MCF 10A (cell line): ENCODE measurements at regions not wholly inside any gene's neighbourhood (a gene's known extent, or its start where the extent isn't known, plus 50 kb on each side); places are given as distances from the start of the nearest gene placed in this dataset.

Experiments
- BruUV-seq: library from RNA; stranded (reverse); fragments of 400-500 nt; replicated peaks from 2 replicates; lab custom pipeline; 2021; lab: Mats Ljungman, UMichigan
- CTCF ChIA-PET: fragments of 300-600 bp; sonication (Branson Sonifier 250); formaldehyde crosslinking; extraction: SDS; loops from one replicate; lab custom pipeline; 2021; ENCODE audit warnings: antibody characterized with exemption, inconsistent platforms; lab: Yijun Ruan, JAX
- POLR2A ChIA-PET: fragments of 300-600, 350-650 bp; sonication (Branson Sonifier 250); formaldehyde crosslinking; extraction: SDS; loops from one replicate; lab custom pipeline; 2020; ENCODE audit warnings: antibody characterized with exemption, inconsistent platforms; lab: Yijun Ruan, JAX
- DNase-seq: peaks from one replicate; pipeline ENCODE4 v3.0.0-alpha.2; 2018; ENCODE audit not compliant: unreplicated experiment
- H3K27ac Mint-ChIP-seq: one replicate; pipeline ENCODE4 v1.8.0; 2022; ENCODE audit warnings: mild to moderate bottlenecking, low read depth, mixed read lengths; ENCODE audit not compliant: unreplicated experiment
- H3K27me3 Mint-ChIP-seq: one replicate; pipeline ENCODE4 v1.8.0; 2022; ENCODE audit warnings: mixed read lengths; ENCODE audit not compliant: insufficient read depth, unreplicated experiment
- H3K36me3 Mint-ChIP-seq: one replicate; pipeline ENCODE4 v1.8.0; 2022; ENCODE audit warnings: mild to moderate bottlenecking, moderate library complexity, mixed read lengths; ENCODE audit not compliant: insufficient read depth, unreplicated experiment
- H3K4me1 Mint-ChIP-seq: one replicate; pipeline ENCODE4 v1.8.0; 2022; ENCODE audit warnings: mixed read lengths; ENCODE audit not compliant: insufficient read depth, unreplicated experiment
- H3K4me3 Mint-ChIP-seq: one replicate; pipeline ENCODE4 v1.8.0; 2022; ENCODE audit warnings: mild to moderate bottlenecking, moderate library complexity, mixed read lengths; ENCODE audit not compliant: unreplicated experiment
- H3K9me3 Mint-ChIP-seq: one replicate; pipeline ENCODE4 v1.8.0; 2022; ENCODE audit warnings: mixed read lengths; ENCODE audit not compliant: unreplicated experiment
- CTCF ChIP-seq: fragments of 200-600 bp; IDR thresholded peaks from one replicate; pipeline ENCODE4 v1.8.0; 2022; ENCODE audit warnings: antibody characterized with exemption, mild to moderate bottlenecking; ENCODE audit not compliant: unreplicated experiment
- intact Hi-C: fragments of 100-400 bp; cut with micrococcal nuclease; formaldehyde crosslinking; loops from 2 replicates; pipeline ENCODE4 v1.14.1; 2022

DNA sequence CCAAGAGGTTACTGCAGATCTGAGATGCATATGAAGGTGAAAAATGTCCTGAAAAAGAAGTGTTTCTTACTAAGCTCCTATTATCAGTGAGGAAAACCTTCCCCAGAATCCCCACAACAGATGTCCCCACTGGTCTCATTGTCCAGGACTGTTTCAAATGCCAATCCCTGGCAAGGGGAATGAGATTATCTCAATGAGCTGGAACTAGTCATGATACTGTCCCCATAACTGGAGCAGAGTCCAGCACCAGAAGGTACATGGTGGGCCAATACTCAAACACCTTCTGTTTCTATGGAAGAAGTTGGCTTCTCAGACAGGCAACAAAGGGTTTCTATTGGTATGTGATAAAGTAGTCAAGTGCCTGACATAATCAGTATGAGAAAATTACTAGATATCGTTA is 221.1 kb upstream of the TLL1 start:
- H3K9me3 Mint-ChIP-seq: peaks cover 15% of the 10 kb centered on the region
- TF ChIP-seq CTCF: no peak
- H3K4me1 Mint-ChIP-seq: no peaks in the 10 kb centered on the region
- intact Hi-C loops: no loop called here
- H3K36me3 Mint-ChIP-seq: no peaks in the 10 kb centered on the region
- no peak overlapping the region for H3K27ac Mint-ChIP-seq
- POLR2A ChIA-PET: interaction anchor here (1.0 kb wide), 1 partner anchor 11 kb away, joined by 3 read pairs; no protein-coding TSS in a partner anchor
- no TSS peak for BruUV-seq
- no peaks in the 10 kb centered on the region for H3K27me3 Mint-ChIP-seq
- no peak for DNase-seq
- CTCF ChIA-PET: interaction anchor here (1.0 kb wide), 1 partner anchor 186 kb away, joined by 3 read pairs; no protein-coding TSS in a partner anchor
- H3K4me3 Mint-ChIP-seq: no peak overlapping the region

GRCh38 chr4:165654556-165654955 is 218.5 kb upstream of the TLL1 start:
- no peak for DNase-seq
- peaks cover 8% of the 10 kb centered on the region for H3K9me3 Mint-ChIP-seq
- TF ChIP-seq CTCF: no peak
- intact Hi-C loops: no loop called here
- ChIA-PET CTCF (interaction anchor here (1.0 to 1.4 kb wide), 2 partner anchors 8 to 15 kb away, joined by 3 read pairs; no protein-coding TSS in a partner anchor), POLR2A (interaction anchor here (1.0 kb wide), 1 partner anchor 72 kb away, joined by 3 read pairs; no protein-coding TSS in a partner anchor)
- BruUV-seq: no TSS peak
- no peaks in the 10 kb centered on the region for H3K4me1 Mint-ChIP-seq
- H3K27me3 Mint-ChIP-seq: no peaks in the 10 kb centered on the region
- no peak overlapping the region for H3K4me3 Mint-ChIP-seq
- no peak overlapping the region for H3K27ac Mint-ChIP-seq
- no peaks in the 10 kb centered on the region for H3K36me3 Mint-ChIP-seq

- H3K27ac Mint-ChIP-seq: no peak overlapping the region
- DNase-seq: no peak
- no peaks in the 10 kb centered on the region for H3K36me3 Mint-ChIP-seq
- no peak overlapping the region for H3K4me3 Mint-ChIP-seq
- H3K27me3 Mint-ChIP-seq: no peaks in the 10 kb centered on the region
- no TSS peak for BruUV-seq
- intact Hi-C loops: no loop called here
- peaks cover 8% of the 10 kb centered on the region for H3K9me3 Mint-ChIP-seq
- POLR2A ChIA-PET: no interaction called here
- CTCF ChIA-PET: no interaction called here
- H3K4me1 Mint-ChIP-seq: no peaks in the 10 kb centered on the region
- no peak for TF ChIP-seq CTCF
Measured at GRCh38 chr4:165656399-165656798, 216.6 kb upstream of the TLL1 start.

- DNase-seq: no peak
- BruUV-seq: no TSS peak
- Mint-ChIP-seq H3K4me3 (no peak overlapping the region), H3K4me1 (no peaks in the 10 kb centered on the region), H3K36me3 (no peaks in the 10 kb centered on the region), H3K9me3 (peaks cover 8% of the 10 kb centered on the region), H3K27me3 (no peaks in the 10 kb centered on the region), H3K27ac (no peak overlapping the region)
- TF ChIP-seq CTCF: no peak
- intact Hi-C loops: no loop called here
- CTCF ChIA-PET: no interaction called here
- POLR2A ChIA-PET: no interaction called here
Measured at GRCh38 chr4:165656829-165657490, 216.1 kb upstream of the TLL1 start.
